ENCODE measurements at regions not wholly inside any gene's neighbourhood (a gene's known extent, or its start where the extent isn't known, plus 50 kb on each side); places are given as distances from the start of the nearest gene placed in this dataset.
A peak's percentile ranks its signal among the peaks of the same experiment; 100 is the strongest.

GRCh38 chr12:85489194-85489593 lies 209.2 kb downstream of the ALX1 start:
- no peak overlapping the region for H3K4me3 ChIP-seq (ENCODE audit: low read length)
- no peak overlapping the region for H2AFZ ChIP-seq (ENCODE audit: low read depth, low read length)
- no peaks in the 10 kb centered on the region for H3K9me3 ChIP-seq (ENCODE audit: low read length)
- no peaks in the 10 kb centered on the region for H3K36me3 ChIP-seq (ENCODE audit: insufficient read depth, low read length)
- H3K27me3 ChIP-seq (ENCODE audit: insufficient read depth, low read length) = no peaks in the 10 kb centered on the region
- H3K4me1 ChIP-seq (ENCODE audit: insufficient read depth, low read length) = no peaks in the 10 kb centered on the region

GRCh38 chr12:85504164-85504563 lies 224.1 kb downstream of the ALX1 start:
- no peak overlapping the region for H2AFZ ChIP-seq (ENCODE audit: low read depth, low read length)
- no peak overlapping the region for H3K4me3 ChIP-seq (ENCODE audit: low read length)
- peaks cover 4% of the 10 kb centered on the region for H3K4me1 ChIP-seq (ENCODE audit: insufficient read depth, low read length)
- H3K36me3 ChIP-seq (ENCODE audit: insufficient read depth, low read length) = no peaks in the 10 kb centered on the region
- no peaks in the 10 kb centered on the region for H3K9me3 ChIP-seq (ENCODE audit: low read length)
- no peaks in the 10 kb centered on the region for H3K27me3 ChIP-seq (ENCODE audit: insufficient read depth, low read length)

GRCh38 chr12:85504624-85505023 lies 224.6 kb downstream of the ALX1 start:
- H3K9me3 ChIP-seq (ENCODE audit: low read length) = no peaks in the 10 kb centered on the region
- H3K27me3 ChIP-seq (ENCODE audit: insufficient read depth, low read length) = no peaks in the 10 kb centered on the region
- H2AFZ ChIP-seq (ENCODE audit: low read depth, low read length) = no peak overlapping the region
- no peaks in the 10 kb centered on the region for H3K36me3 ChIP-seq (ENCODE audit: insufficient read depth, low read length)
- no peak overlapping the region for H3K4me3 ChIP-seq (ENCODE audit: low read length)
- peaks cover 8% of the 10 kb centered on the region for H3K4me1 ChIP-seq (ENCODE audit: insufficient read depth, low read length)

GRCh38 chr12:85507456-85507855 lies 227.4 kb downstream of the ALX1 start:
- Histone ChIP-seq H2AFZ (ENCODE audit: low read depth, low read length) (no peak overlapping the region), H3K27me3 (ENCODE audit: insufficient read depth, low read length) (no peaks in the 10 kb centered on the region), H3K4me3 (ENCODE audit: low read length) (no peak overlapping the region), H3K4me1 (ENCODE audit: insufficient read depth, low read length) (peaks cover 8% of the 10 kb centered on the region), H3K9me3 (ENCODE audit: low read length) (no peaks in the 10 kb centered on the region), H3K36me3 (ENCODE audit: insufficient read depth, low read length) (no peaks in the 10 kb centered on the region)

- peaks cover 8% of the 10 kb centered on the region for H3K4me1 ChIP-seq (ENCODE audit: insufficient read depth, low read length)
- peak overlapping the region; percentile 71 for H2AFZ ChIP-seq (ENCODE audit: low read depth, low read length)
- H3K9me3 ChIP-seq (ENCODE audit: low read length) = no peaks in the 10 kb centered on the region
- no peak overlapping the region for H3K4me3 ChIP-seq (ENCODE audit: low read length)
- H3K27me3 ChIP-seq (ENCODE audit: insufficient read depth, low read length) = no peaks in the 10 kb centered on the region
- no peaks in the 10 kb centered on the region for H3K36me3 ChIP-seq (ENCODE audit: insufficient read depth, low read length)
Measured at GRCh38 chr12:85509081-85509856, 229.2 kb downstream of the ALX1 start.

GRCh38 chr12:85509857-85510256 lies 229.8 kb downstream of the ALX1 start:
- H3K9me3 ChIP-seq (ENCODE audit: low read length) = no peaks in the 10 kb centered on the region
- no peaks in the 10 kb centered on the region for H3K27me3 ChIP-seq (ENCODE audit: insufficient read depth, low read length)
- H3K4me1 ChIP-seq (ENCODE audit: insufficient read depth, low read length) = peaks cover 8% of the 10 kb centered on the region
- no peaks in the 10 kb centered on the region for H3K36me3 ChIP-seq (ENCODE audit: insufficient read depth, low read length)
- H3K4me3 ChIP-seq (ENCODE audit: low read length) = no peak overlapping the region
- H2AFZ ChIP-seq (ENCODE audit: low read depth, low read length) = no peak overlapping the region

GRCh38 chr12:85516039-85516438 lies 236.0 kb downstream of the ALX1 start:
- no peaks in the 10 kb centered on the region for H3K4me1 ChIP-seq (ENCODE audit: insufficient read depth, low read length)
- no peak overlapping the region for H2AFZ ChIP-seq (ENCODE audit: low read depth, low read length)
- no peaks in the 10 kb centered on the region for H3K27me3 ChIP-seq (ENCODE audit: insufficient read depth, low read length)
- H3K36me3 ChIP-seq (ENCODE audit: insufficient read depth, low read length) = no peaks in the 10 kb centered on the region
- H3K4me3 ChIP-seq (ENCODE audit: low read length) = no peak overlapping the region
- no peaks in the 10 kb centered on the region for H3K9me3 ChIP-seq (ENCODE audit: low read length)

- Histone ChIP-seq H3K4me3 (ENCODE audit: low read length) (no peak overlapping the region), H3K36me3 (ENCODE audit: insufficient read depth, low read length) (no peaks in the 10 kb centered on the region), H3K9me3 (ENCODE audit: low read length) (no peaks in the 10 kb centered on the region), H3K27me3 (ENCODE audit: insufficient read depth, low read length) (no peaks in the 10 kb centered on the region), H2AFZ (ENCODE audit: low read depth, low read length) (no peak overlapping the region), H3K4me1 (ENCODE audit: insufficient read depth, low read length) (no peaks in the 10 kb centered on the region)
Measured at GRCh38 chr12:85516667-85517325, 236.8 kb downstream of the ALX1 start.

- no peaks in the 10 kb centered on the region for H3K9me3 ChIP-seq (ENCODE audit: low read length)
- H2AFZ ChIP-seq (ENCODE audit: low read depth, low read length) = no peak overlapping the region
- H3K27me3 ChIP-seq (ENCODE audit: insufficient read depth, low read length) = no peaks in the 10 kb centered on the region
- H3K36me3 ChIP-seq (ENCODE audit: insufficient read depth, low read length) = no peaks in the 10 kb centered on the region
- no peaks in the 10 kb centered on the region for H3K4me1 ChIP-seq (ENCODE audit: insufficient read depth, low read length)
- H3K4me3 ChIP-seq (ENCODE audit: low read length) = no peak overlapping the region
Measured at GRCh38 chr12:85519163-85519562, 239.1 kb downstream of the ALX1 start.

GRCh38 chr12:85523197-85523596 lies 243.2 kb downstream of the ALX1 start:
- Histone ChIP-seq H3K9me3 (ENCODE audit: low read length) (no peaks in the 10 kb centered on the region), H3K36me3 (ENCODE audit: insufficient read depth, low read length) (no peaks in the 10 kb centered on the region), H3K27me3 (ENCODE audit: insufficient read depth, low read length) (no peaks in the 10 kb centered on the region), H3K4me3 (ENCODE audit: low read length) (no peak overlapping the region), H3K4me1 (ENCODE audit: insufficient read depth, low read length) (no peaks in the 10 kb centered on the region), H2AFZ (ENCODE audit: low read depth, low read length) (no peak overlapping the region)

GRCh38 chr12:85527192-85527591 lies 247.2 kb downstream of the ALX1 start:
- H3K4me3 ChIP-seq (ENCODE audit: low read length) = no peak overlapping the region
- no peaks in the 10 kb centered on the region for H3K9me3 ChIP-seq (ENCODE audit: low read length)
- no peaks in the 10 kb centered on the region for H3K27me3 ChIP-seq (ENCODE audit: insufficient read depth, low read length)

GRCh38 chr12:85529896-85530295 lies 249.9 kb downstream of the ALX1 start:
- Histone ChIP-seq H3K27me3 (ENCODE audit: insufficient read depth, low read length) (no peaks in the 10 kb centered on the region), H3K4me3 (ENCODE audit: low read length) (no peak overlapping the region), H3K36me3 (ENCODE audit: insufficient read depth, low read length) (no peaks in the 10 kb centered on the region), H3K4me1 (ENCODE audit: insufficient read depth, low read length) (no peaks in the 10 kb centered on the region), H2AFZ (ENCODE audit: low read depth, low read length) (no peak overlapping the region), H3K9me3 (ENCODE audit: low read length) (no peaks in the 10 kb centered on the region)

More at GRCh38 chr12:85527192-85527591, 247.2 kb downstream of the ALX1 start:
- Histone ChIP-seq H3K4me1 (ENCODE audit: insufficient read depth, low read length) (no peaks in the 10 kb centered on the region), H3K36me3 (ENCODE audit: insufficient read depth, low read length) (no peaks in the 10 kb centered on the region), H2AFZ (ENCODE audit: low read depth, low read length) (peak overlapping the region; percentile 1)

- Histone ChIP-seq H3K27me3 (ENCODE audit: insufficient read depth, low read length) (no peaks in the 10 kb centered on the region), H2AFZ (ENCODE audit: low read depth, low read length) (no peak overlapping the region), H3K9me3 (ENCODE audit: low read length) (no peaks in the 10 kb centered on the region), H3K4me3 (ENCODE audit: low read length) (no peak overlapping the region), H3K4me1 (ENCODE audit: insufficient read depth, low read length) (no peaks in the 10 kb centered on the region), H3K36me3 (ENCODE audit: insufficient read depth, low read length) (no peaks in the 10 kb centered on the region)
Measured at GRCh38 chr12:85530456-85530855, 250.4 kb downstream of the ALX1 start.
